Thyroid gland (tissue), 4 donors: ENCODE measurements at regions not wholly inside any gene's neighbourhood (a gene's known extent, or its start where the extent isn't known, plus 50 kb on each side); places are given as distances from the start of the nearest gene placed in this dataset.

Experiments used
- DNase-seq, 2 donors: peaks; one replicate each; pipeline ENCODE4 v3.0.0-alpha.2; 2019
- H3K27ac ChIP-seq, 3 donors: fragments of 200-600 bp; sonication (generic); 1 replicate in 2 of 3; 2 replicates in 1 of 3; pipeline ENCODE4 v1.5.1; 2016 to 2019; ENCODE audit warnings: mild to moderate bottlenecking in 1 of 3, moderate library complexity in 1 of 3
- H3K27me3 ChIP-seq: fragments of 200-600 bp; sonication (generic); one replicate; pipeline ENCODE4 v1.5.1; 2019
- H3K36me3 ChIP-seq, 2 donors: fragments of 200-600 bp; sonication (generic); one replicate each; pipeline ENCODE4 v1.5.1; 2016 to 2019
- H3K4me1 ChIP-seq, 2 donors: fragments of 200-600 bp; sonication (generic); one replicate each; pipeline ENCODE4 v1.5.1; 2017 to 2019
- H3K4me3 ChIP-seq, 3 donors: fragments of 200-600 bp; sonication (generic); replicated peaks in 1 of 3; 1 replicate in 2 of 3; 2 replicates in 1 of 3; pipeline ENCODE4 v1.5.1; 2016; ENCODE audit warnings: mild to moderate bottlenecking in 1 of 3
- H3K9me3 ChIP-seq: fragments of 200-600 bp; sonication (generic); one replicate; pipeline ENCODE4 v1.5.1; 2017
- POLR2A ChIP-seq, 2 donors: fragments of 450-650 bp; IDR thresholded peaks; one replicate each; pipeline ENCODE4 v1.6.1; 2017; ENCODE audit warnings: antibody characterized with exemption in 2 of 2, mild to moderate bottlenecking in 2 of 2, moderate library complexity in 1 of 2
- WGBS, 2 donors: methylation state at CpG; one replicate each; pipeline ENCODE4 v1.1.5; 2017; 5-methylcytosine and 5-hydroxymethylcytosine counted together
- intact Hi-C: fragments of 100-400 bp; cut with DNase I; formaldehyde crosslinking; loops from one replicate; pipeline ENCODE4 v1.15.1; 2023
- TF ChIP-seq, protein P1 (sequence below), 6 experiments: fragments of 200-600 bp in 3 of 6; fragments of 450-650 bp in 3 of 6; sonication (generic) in 3 of 6; IDR thresholded peaks; one replicate each; pipeline ENCODE4 v1.5.1; 2016 to 2019; ENCODE audit warnings: antibody characterized with exemption in 6 of 6, mild to moderate bottlenecking in 2 of 6, inconsistent platforms in 1 of 6, moderate library complexity in 1 of 6

- intact Hi-C loops, result no loop called here
- 97% methylated on average over 10 of the region's 10 CpGs for WGBS, 2 donors
Observed at GRCh38 chr1:62381831-62382657, 54.8 kb upstream of the USP1 start.

DNA sequence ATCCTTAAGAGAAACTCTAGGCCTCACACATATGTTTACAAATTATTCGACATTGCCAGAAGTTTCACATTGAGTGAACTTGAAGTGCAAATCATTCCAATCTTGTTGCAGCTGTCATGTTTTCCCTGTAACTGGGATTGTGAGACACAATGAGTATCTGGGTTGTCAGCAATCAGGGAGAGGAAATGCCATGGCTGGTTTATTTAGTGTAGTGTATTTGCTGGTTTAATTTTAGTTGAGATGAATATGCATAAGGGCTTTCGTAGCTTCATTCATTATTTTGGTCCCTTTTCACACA, 54.2 kb upstream of the USP1 start:
- no peak for TF ChIP-seq POLR2A (IDR thresholded peaks at IDR 0.05)
- TF ChIP-seq, protein P1, sequence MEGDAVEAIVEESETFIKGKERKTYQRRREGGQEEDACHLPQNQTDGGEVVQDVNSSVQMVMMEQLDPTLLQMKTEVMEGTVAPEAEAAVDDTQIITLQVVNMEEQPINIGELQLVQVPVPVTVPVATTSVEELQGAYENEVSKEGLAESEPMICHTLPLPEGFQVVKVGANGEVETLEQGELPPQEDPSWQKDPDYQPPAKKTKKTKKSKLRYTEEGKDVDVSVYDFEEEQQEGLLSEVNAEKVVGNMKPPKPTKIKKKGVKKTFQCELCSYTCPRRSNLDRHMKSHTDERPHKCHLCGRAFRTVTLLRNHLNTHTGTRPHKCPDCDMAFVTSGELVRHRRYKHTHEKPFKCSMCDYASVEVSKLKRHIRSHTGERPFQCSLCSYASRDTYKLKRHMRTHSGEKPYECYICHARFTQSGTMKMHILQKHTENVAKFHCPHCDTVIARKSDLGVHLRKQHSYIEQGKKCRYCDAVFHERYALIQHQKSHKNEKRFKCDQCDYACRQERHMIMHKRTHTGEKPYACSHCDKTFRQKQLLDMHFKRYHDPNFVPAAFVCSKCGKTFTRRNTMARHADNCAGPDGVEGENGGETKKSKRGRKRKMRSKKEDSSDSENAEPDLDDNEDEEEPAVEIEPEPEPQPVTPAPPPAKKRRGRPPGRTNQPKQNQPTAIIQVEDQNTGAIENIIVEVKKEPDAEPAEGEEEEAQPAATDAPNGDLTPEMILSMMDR (IDR thresholded peaks at IDR 0.05), result no peak
- Histone ChIP-seq H3K27ac (no peak overlapping the region), H3K27me3 (no peaks in the 10 kb centered on the region), H3K9me3 (no peaks in the 10 kb centered on the region), H3K4me1 (peaks cover 0 to 8% of the 10 kb centered on the region in 2 donors), H3K4me3 (no peak overlapping the region), H3K36me3 (no peaks in the 10 kb centered on the region)
- WGBS, 2 donors, result 76 to 82% methylated on average over 2 of the region's 2 CpGs
- intact Hi-C loops, result no loop called here
- DNase-seq, result no peak

More at GRCh38 chr1:62381831-62382657, 54.8 kb upstream of the USP1 start:
- Histone ChIP-seq H3K9me3 (no peaks in the 10 kb centered on the region), H3K27ac (no peak overlapping the region), H3K36me3 (no peaks in the 10 kb centered on the region), H3K27me3 (no peaks in the 10 kb centered on the region), H3K4me3 (no peak overlapping the region), H3K4me1 (peaks cover 0 to 8% of the 10 kb centered on the region in 2 donors)
- TF ChIP-seq, protein P1 (IDR thresholded peaks at IDR 0.05), result no peak
- TF ChIP-seq POLR2A (IDR thresholded peaks at IDR 0.05), result no peak
- no peak for DNase-seq

DNA sequence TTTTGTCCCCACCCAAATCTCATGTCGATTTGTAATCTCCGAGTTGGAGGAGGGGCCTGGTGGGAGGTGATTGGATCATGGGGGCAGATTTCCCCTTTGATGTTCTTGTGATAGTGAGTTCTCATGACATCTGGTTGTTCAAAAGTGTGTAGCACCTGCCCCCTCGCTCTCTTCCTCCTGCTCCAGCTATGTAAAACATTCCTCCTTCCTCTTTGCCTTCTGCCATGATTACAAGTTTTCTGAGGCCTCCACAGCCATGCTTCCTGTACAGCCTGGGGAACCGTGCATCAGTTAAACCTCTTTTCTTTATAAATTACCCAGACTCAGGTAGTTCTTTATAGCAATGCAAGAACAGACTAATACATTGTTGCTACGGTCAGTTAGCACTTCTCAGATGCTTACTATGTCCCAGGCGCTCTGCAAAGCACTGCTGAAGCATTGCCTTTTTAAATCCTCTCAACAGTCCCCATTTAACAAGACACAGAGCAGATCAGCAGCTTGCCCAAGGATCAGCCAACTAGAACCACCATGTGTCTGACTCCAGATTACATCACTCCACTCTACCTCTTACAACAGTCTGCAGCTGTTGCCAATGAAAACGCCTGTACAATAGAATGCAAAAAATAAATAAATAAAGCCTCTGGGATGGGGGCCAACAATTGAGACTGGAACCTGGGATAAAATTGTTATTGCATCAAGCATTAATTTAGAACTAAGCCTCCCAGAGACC, 52.4 kb upstream of the USP1 start:
- peak; percentile 64 to 68 for DNase-seq
- TF ChIP-seq, protein P1 (IDR thresholded peaks at IDR 0.05), result no peak
- TF ChIP-seq POLR2A (IDR thresholded peaks at IDR 0.05), result no peak
- no peaks in the 10 kb centered on the region for H3K27me3 ChIP-seq
- H3K4me3 ChIP-seq, result no peak overlapping the region
- peak overlapping the region in 1 of 3 donors; percentile 11 for H3K27ac ChIP-seq
- WGBS, 2 donors, result 49 to 50% methylated on average over 7 of the region's 7 CpGs
- intact Hi-C loops, result no loop called here
- no peaks in the 10 kb centered on the region for H3K9me3 ChIP-seq
- H3K36me3 ChIP-seq, result no peaks in the 10 kb centered on the region
- peaks cover 0 to 8% of the 10 kb centered on the region in 2 donors for H3K4me1 ChIP-seq

DNA sequence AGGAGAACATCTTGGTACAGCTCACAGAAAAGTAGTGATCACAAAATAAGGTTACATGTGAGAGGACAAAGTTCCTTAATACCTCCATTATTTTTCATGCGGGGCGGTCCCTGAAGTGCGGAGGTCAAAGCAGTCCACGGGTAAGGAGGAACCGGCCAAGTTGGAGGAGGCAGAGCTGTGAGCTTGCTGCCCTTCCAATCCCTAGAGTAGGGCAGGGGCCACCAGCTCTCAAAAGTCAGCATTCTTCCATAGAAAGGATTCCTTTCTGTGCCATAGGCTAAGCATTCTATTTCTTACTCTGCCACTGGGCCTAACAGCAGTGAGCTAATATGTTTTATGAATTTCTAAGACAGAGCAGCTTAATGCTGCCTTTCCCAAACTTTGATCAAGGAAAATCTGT, 50.9 kb upstream of the USP1 start:
- H3K36me3 ChIP-seq, result no peaks in the 10 kb centered on the region
- peaks cover 0 to 8% of the 10 kb centered on the region in 2 donors for H3K4me1 ChIP-seq
- no peak overlapping the region for H3K27ac ChIP-seq
- H3K9me3 ChIP-seq, result no peaks in the 10 kb centered on the region
- intact Hi-C loops, result no loop called here
- no peak overlapping the region for H3K4me3 ChIP-seq
- TF ChIP-seq, protein P1 (IDR thresholded peaks at IDR 0.05), result no peak
- TF ChIP-seq POLR2A (IDR thresholded peaks at IDR 0.05), result no peak
- WGBS, 2 donors, result 76 to 84% methylated on average over 5 of the region's 5 CpGs
- H3K27me3 ChIP-seq, result no peaks in the 10 kb centered on the region
- DNase-seq, result no peak
